ENCODE measurements at regions not wholly inside any gene's neighbourhood (a gene's known extent, or its start where the extent isn't known, plus 50 kb on each side); places are given as distances from the start of the nearest gene placed in this dataset.
"Not testable (repeated sequence)": the region's sequence is repeated elsewhere in the genome, so short reads cannot be mapped to it uniquely, and the experiment has no call there.

DNA sequence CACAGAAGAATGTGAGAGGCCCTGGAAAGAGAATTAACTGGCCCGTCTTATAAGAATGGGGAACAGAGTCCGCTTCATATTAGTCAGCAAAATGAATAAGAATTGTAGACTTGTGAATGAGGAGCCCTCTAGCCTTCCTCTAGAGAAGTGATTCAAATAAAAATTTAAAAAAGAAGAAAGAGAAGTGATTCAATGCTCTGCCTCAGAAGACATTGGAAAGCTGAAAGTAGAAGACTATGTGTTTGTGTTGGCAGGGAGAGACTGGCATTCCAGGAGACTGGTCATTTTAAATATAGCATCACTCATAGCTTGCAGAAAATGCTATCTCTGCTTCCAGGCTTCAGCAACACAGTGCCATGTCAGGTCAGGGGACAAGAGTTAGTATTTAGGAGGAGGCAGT, 190.6 kb upstream of the HS3ST3A1 start:
- no peak for DNase-seq

DNA sequence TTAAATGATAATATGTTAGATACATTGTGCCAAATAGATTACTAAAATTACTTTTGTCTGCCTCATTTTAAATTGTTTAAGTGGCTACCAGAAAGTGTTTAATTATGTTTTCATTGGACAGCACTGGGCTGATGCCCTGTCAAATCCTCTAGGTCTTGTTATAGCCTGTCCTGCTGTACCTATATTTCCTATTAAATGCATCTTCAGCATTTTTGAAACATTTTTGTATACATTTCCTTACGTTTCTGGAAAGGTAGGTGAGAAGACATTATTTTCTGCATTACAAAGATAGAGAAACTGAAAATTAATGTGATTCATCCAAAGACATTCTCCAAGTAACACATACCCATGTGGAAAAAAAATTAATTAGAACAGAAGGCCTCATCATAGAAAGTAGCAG, 192.2 kb upstream of the HS3ST3A1 start:
- no peak for DNase-seq

DNA sequence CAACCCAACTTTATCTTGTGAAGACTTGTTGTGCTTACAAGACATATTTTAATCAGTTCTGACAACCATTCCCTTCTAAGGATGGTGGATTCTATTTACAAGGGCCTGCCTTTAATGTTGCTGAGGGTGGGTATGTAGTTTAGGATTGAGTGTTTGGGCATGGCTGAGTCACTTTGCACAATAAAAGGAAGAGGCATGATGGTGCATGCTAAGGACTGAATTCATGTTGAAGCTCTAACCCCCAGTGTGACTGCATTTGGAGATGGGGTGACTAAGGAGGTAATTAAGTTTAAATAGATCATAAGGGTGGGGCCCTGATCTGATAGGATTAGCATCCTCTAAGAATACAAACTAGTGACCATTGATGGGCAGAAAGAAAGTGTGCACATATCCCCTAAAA, 196.1 kb upstream of the HS3ST3A1 start:
- DNase-seq, result no peak

DNA sequence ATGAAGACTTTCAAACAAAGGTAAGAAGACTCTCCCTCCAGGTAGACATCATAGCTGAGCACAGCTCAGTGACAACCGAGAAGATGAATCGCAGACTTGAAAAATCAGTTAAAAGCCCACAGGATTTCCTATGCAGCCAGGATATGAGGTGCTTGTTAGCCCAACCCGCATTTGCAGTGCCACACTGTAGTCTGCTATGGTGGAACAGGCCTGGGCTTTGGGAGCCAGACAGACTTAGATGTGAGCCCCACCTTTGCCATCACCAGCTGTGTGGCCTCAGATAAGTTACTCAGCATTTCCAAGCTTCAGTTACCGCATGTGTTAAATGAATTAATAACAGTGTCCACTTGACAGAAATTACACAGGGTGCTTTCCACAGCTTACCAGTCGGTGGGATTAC, 204.4 kb upstream of the HS3ST3A1 start:
- no peak for DNase-seq

DNA sequence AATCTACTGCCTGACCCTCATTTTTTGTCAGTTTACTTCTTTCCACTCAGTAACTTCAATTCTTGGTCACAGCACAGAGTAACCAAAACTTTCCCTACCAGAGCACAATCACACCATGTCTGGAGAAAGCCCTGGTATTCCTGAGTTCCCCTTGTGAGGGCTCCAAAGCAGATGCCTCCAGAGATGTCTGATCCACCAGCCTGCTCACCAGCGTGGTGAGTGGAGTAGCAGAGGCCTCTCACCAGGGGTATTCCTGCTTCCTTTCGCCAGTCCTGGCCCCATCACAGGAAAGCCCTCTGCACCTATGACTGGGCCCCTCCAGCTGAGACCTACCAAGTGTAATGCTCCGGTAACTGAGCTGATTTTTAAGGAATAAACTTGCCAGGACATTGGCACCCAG, 205.4 kb upstream of the HS3ST3A1 start:
- DNase-seq, result no peak

DNA sequence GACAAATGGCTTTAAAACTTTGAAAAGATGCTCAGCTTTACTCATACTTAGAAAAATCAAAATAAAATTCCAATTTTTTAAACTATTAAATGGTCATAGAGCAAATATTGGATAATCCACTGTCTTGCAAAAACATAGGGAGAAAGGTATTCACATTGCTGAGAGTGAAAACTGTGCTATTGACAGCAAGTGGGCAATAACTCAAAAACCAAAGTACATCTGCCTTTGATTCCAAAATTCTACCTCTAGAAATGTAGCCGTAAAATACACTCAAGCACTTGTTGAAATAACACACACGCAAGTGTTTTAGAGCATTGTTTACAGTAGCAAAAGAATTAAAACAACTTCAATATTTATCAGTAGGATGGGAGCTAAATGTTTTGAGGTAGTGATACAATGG, 210.6 kb upstream of the HS3ST3A1 start:
- no peak for DNase-seq

DNA sequence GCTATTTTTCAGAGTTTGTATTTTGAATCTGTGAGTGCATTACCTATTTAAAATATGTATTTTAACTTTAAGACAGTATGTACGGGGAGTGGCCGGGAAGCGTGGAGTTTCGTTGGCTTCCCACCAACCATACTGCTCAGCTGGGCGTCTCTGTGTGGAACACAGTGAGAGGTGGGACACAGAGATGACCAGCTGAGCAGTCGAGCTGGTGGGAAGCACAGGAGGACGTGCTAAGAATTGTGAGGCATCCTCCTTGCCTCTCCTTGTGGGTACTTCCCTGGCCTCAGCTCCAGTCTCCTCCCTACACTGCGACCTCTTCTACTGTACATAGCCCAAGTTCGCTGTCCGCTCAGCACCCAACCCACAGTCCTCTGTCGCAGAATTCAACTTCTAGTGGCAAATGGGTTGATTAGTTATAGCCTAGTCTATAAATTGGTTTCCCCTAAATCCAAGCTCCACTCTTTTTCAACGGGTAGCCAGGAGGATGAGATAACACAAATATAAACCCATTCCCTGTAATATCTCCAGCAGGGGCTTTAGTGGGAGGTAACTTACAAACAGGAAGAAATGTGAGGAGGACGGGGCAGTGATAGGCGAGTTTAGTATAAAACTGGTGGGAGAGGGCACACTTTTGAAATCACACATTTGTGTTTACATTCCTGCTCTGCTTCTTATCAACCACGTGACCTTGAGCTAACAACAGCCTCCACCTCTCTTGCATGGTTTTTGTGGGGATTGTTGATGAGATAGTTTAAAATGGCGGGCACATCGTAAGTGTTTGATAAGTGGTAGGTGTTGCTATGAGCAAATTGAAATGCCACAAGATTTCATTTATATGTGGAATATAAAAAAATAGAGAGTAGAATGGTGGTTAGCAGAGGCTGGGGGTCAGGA, 211.9 kb upstream of the HS3ST3A1 start:
- no peak for DNase-seq

DNA sequence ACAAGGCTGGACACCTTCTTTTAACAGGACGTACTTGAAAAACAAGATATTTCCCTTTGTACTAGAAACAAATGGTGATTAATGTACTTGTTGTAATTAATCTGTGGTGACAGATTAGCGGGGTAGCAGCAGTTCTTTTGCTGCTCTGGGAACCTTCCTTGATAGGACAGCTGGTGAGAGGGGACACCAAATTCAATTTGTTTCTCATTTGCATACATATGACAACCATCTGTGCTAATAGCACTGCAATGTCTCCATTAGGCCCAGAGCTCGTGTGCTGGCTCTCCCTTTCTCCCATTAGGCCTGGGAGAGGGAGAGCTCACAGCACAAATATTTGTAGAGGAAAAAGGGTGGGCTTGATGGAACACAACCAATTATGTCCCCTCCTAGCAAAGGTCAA, 221.0 kb upstream of the HS3ST3A1 start:
- no peak for DNase-seq

DNA sequence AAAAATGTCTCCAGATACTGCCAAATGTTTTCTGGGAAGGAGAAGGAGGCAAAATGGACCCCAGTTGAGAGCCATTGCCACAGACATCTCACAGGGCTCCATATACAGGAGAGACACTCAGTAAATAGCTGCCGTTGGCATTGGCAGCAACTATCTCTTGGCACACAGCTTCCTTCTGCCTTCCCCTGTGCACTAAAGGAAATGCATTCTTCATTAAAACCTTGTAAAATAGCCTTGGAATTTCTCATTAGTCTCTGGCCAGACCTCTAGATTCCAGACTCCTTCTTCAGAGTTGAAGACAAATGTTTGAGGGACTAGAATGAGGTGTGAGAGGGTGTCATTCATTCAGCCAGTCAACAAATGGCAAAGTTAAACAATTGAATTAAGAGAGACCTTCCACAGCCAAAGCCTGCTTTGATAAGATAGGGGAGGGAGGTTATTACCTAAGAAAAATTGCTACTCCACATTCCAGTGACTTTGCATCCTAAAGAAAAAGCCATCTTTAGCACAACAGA, 223.9 kb upstream of the HS3ST3A1 start:
- no peak for DNase-seq

DNA sequence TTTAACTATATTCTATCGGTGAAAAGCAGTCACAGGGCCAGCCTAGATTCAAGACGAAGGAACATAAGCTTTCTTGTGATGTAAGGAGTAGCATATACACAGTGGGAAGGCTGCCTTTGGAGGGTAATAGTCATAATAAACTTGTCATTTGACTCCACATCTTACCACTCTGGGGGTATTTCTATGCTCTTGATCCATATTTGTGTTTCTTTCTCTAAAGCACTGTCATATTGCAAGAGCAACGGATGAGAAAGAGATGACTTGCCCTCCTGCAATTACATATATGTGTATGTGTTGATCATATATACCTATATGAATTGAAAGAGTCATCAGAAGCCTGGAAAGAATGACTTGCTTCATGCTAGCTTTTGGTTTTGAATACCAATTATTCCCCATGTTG, 225.4 kb upstream of the HS3ST3A1 start:
- no peak for DNase-seq

DNA sequence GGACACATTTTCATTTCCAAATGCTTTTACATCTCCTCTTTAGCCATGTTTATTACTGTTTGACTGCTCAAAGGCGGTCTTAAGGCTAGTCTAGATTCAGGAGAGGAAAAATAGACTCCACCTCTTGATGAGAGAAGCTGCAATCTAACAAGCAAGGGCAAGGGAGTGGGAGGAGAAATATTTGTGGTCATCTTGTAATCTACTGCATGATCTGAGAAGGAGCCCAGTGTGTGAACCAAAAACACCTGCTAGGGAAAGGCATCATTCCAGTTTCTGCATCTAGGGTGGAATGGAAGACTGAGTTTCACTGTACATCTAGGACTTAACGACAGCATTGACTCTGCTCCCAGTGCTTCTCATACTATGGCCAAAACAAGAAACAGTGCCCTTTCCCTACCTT, 232.2 kb upstream of the HS3ST3A1 start:
- DNase-seq, result no peak

DNA sequence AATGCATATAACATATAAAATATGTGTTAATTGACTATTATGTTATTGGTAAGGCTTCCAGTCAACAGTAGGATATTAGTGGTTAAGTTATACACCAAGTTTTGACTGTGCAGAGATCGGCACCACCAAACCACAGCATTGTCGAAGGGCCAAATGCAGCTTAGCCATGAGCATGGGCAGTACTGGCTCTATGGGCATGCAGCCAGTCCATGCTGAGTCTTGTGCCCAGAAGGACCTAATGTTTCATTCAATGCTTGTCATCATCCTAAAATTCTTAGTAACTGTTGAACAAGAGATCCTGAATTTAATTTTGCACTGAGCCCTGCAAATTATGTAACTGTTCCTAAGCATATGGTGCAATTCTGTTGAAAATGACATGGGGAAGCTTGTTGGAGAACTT, 233.4 kb upstream of the HS3ST3A1 start:
- DNase-seq, result no peak

DNA sequence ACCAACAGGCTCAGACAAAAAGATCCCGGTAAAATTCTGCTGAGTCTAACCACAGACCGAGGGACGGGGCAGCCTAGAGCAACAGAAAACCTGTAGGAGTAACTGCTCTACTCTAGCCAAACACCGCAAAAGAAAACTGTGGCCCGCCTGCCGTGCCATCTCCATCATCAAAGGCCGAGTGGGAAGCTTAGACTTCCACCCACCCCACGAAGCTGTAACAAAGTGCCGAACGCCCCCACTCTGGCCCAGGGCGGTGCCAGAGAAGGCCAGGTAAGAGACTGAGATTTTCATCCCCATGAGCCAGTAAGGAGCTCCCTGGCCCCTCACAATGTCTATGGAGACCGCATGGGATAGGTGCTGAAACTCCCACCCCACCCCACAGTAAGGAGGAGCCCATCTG, 231.9 kb upstream of the COX10 start:
- DNase-seq, result no peak

DNA sequence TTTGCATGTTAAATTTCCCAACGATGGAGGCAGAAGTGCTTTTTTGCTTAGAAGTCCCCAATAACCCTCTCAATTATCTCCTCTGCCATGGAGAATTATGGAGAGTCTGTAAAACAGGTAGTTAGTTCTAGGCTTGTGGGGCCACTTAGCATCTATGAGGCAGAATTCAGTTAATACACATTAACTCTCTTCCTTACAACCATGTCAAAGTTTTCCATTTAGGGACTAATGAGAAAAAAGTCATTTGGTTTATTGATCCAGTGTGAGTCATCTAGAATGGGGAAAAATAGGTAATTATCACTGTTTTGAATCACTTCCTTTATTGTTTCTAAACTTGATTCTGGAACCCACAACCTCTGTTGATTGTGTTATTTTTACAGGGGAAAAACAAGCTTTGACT, 229.1 kb upstream of the COX10 start:
- DNase-seq, result no peak

DNA sequence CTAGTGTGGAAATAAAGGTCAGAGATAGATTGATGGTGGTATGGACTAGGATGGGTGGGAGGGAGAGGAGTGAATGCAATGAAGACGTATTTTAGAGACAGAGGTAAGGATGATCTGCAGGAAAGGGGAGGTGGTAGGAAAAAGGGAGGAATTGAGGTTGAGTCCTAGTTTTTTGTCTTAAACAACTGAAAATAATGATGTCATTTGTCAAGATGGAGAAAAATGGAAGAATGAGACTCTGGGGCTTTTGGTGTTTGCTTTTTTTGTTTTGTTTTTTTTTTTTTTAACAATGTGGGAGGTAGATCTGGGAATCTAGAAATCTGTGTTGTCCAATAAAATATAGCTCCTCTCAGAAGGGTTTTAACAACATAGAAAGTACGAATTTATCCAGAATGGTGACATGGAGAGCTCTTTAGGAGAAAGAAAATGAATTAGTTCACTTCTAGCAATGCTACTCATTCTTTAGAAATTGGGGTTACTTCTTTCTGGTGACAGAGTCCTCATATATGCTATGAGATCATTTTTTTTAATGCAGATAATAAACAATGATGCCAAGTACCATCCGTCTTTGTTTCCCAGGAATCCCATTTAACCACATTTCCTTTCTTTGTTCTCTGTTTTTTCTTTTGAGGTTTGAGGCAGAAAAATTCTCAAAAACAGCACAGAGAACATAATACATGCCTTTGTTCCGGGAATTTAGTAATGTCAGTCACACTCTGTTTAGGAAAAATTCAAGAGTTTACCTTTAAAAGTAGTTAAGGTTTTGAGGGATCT, 225.3 kb upstream of the COX10 start:
- no peak for DNase-seq

DNA sequence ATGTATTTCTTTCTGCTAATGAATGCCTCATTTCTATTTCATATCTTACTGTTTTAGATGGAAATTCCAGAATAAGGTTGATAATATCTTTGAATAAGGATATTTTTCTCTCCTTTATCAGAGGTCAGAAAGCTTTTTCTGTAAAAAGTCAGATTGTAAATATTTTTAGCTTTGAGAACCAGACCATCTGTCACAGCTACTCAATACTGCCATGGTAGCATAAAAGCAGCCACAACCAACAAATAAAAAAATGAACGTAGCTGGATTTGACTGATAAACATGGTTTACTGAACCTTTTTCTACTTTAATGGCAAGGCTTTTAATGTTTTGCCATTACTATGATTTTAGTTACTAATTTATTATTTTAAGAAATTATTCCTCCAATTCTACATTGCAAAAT, 217.4 kb upstream of the COX10 start:
- no peak for DNase-seq

DNA sequence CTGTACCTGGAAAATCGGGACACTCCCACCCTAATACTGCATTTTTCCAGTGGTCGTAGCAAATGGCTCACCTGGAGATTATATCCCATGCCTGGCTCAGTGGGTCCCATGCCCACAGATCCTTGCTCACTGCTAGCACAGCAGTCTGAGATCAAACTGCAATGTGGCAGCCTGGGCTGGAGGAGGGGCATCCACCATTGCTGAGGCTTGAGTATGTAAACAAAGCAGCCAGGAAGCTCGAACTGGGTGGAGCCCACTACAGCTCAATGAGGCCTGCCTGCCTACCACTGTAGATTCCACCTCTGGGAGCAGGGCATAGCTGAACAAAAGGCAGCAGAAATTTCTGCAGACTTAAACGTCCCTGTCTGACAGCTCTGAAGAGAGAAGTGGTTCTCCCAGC, 213.6 kb upstream of the COX10 start:
- DNase-seq, result not testable (repeated sequence)

DNA sequence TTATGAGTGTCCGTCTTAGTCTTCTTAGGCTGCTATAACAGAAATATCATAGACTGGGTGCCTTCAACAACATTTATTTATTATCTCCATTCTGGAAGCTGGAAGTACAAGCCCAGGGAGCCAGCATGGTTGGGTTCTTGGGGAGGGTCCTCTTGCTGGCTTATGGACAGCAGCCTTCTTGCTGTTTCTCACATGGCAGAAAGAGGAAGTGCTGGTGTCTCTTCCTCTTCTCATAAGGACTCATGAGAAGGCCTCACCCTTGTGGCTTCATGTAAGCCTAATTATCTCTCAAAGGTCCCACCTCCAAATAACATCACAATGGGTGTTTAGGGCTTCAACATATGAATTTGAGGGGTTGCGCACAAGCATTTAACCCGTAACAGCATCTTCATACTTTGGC, 207.0 kb upstream of the COX10 start:
- DNase-seq, result no peak

DNA sequence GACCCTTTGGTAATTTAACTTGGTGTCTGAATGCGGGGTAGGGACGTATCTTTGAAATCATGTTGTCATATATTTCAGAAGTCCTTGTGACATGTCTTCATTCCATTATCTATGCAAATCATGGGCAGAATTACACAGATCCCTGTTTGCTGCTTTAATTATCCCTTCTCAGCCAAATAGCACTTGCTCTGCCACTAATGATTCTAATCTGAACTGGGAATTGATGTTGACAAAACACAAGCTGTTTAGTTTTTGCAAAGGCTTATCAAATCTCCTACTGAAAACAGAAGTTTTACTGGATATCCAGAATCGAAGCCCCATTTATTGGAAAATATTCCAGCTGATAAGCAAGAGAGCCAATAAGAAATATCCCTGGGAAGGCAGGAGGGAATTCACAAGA, 205.9 kb upstream of the COX10 start:
- DNase-seq, result no peak

DNA sequence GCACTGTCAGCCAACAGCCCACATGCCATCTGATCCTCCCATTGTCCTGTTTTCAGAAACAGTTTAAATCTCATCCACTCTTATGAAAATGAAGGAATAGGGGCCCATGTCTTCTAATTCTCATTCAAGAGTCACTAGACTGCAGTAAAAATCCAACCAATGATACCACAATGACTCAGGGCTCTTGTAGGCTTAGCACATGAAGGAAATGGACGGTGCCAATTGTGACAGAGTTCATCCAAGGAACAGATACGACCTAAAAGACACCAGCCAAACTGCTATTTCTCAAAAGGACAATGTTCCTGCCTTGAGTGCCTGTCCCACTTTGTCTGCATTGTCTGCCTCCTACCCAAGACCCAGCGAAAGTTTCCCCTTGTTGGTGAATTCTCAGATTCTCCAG, 204.8 kb upstream of the COX10 start:
- no peak for DNase-seq

DNA sequence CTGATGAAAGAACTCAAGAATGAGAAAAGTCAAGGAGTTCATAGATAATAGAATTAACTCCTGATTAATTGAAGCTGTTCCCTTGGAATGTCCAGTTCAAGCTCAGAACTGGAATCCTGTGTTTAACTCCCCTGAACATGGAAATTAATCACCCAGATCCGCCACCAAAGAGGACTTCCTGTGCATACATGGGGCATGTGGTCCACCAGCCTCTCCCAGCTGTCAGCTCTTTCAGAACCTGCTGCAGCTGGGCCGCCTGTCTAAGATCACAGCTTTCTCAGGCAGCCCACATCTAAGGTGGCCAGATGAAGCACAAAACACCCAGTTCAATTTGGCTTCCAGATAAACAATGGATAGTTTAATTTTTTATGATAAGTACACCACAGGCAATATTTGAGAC, 203.7 kb upstream of the COX10 start:
- DNase-seq, result no peak

DNA sequence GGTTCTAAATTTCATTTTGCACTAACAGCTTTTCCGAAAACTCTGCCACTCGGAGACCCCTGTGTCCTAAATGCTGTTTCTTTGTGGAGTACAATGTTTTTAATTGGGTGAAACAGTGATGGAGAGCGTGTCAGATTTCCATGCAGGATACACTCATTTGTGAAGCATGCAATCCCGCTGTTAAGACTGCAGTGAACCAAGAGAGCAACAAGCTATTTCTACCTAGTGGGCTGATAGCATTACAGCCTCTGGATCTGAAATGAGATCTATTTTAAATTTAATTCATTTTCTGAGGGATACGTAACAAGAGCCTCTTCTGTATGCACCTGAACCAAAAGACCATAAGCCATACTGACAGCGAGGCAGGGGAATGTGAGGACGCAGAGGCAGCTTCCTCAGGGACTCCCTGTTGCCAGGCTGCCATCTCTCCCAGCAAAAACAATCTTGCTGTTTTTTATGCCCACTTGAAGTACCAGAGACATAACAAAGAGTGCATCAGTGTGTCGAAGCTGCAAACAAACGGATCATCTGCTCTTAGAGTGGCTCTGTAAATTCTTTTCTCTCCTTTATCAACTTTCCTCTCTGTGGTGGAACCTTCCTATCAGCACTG, 199.9 kb upstream of the COX10 start:
- no peak for DNase-seq

DNA sequence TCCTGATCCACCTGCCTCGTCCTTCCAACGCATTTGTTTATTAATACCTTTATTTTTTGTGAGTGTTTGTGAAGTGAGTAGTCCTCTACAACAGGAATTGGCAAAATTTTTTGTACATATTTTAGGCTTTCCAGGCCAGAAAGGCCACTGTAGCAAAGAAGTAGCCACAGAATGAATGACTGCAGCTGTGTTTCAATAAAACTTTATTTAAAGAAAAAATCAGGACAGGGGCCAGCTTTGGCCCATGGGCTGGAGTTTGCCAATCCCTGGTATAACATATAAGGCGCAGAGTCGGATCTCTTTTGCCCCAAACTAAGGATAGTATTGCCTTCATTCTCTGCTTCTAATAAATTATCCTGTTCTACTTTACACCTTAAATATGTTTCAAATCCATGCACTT, 198.0 kb upstream of the COX10 start:
- no peak for DNase-seq

DNA sequence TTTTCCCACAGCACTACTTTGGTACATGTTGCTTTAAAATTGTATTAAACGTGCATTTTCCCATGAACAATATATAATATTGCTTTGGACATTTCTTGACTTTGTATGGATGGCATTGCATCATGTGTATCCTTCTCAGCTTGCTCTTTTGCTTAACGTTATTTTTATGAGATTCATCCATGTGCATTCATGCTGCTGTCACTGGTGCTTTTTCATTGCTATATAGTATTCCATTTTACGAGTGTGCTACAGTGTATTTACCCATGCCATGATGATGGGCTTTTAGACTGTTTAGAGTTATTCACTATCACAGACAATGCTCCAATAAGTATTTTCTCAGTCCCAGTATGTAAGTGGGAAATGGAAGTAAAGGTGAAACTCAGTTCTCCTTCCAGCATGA, 195.2 kb upstream of the COX10 start:
- no peak for DNase-seq

Data from CD4-positive, alpha-beta T cell treated with Interleukin-10 for 1 hour (primary cell).